ENCODE measurements at regions not wholly inside any gene's neighbourhood (a gene's known extent, or its start where the extent isn't known, plus 50 kb on each side); places are given as distances from the start of the nearest gene placed in this dataset.
"Not testable (repeated sequence)": the region's sequence is repeated elsewhere in the genome, so short reads cannot be mapped to it uniquely, and the experiment has no call there.

DNA sequence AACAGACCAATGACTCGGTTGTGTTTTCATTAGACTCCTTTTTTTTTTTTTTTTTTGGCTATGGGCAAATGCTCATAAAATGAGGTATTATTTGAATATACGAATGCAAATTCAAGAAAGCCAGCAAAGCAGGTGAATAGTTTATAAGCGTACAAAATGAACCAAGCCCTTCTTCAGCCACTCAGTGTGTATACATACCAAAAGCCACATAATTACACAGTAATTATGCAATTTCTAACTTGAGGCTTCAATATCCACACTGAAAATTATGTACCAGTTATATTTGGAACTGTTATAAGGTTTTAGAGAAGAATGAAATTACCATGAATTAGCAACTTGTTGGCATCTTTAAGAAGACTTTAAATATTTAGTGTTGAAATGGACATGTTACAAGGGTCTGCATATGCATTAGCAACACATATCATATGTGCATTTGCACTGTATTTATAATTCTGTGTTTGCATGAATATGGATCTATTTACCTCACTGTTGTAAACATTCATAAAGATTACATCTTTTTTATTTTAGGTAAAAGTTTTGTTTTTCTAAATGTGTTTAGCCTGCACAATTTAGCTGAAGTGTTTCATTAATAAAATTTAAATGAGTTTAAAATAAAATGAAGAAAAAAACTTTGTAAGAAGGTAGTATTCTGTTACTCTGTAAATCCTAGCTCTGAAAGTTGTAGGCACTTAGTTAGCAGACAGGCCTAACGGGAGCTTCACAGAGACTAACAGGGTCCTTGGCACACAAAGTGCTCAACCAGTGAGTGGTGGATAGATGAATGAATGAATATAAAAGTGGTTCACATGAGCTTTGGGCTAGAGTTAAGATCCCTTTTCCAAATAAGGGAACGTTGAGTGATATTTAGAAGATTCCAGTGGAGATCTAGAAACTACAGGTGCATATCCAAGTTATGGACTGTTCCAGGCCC lies 241.0 kb upstream of the NFIA start:
- POLR2A ChIA-PET (ENCODE audit: unreplicated experiment) = no interaction called here
- Histone ChIP-seq H3K36me3 (ENCODE audit: low read depth) (no peaks in the 10 kb centered on the region), H3K4me1 (replicated peaks; ENCODE audit: insufficient read depth) (no peaks in the 10 kb centered on the region), H3K9me2 (ENCODE audit: insufficient read depth) (no peaks in the 10 kb centered on the region), H3K4me3 (no peak overlapping the region), H3K79me2 (ENCODE audit: low read depth) (no peaks in the 10 kb centered on the region), H3K9me3 (ENCODE audit: insufficient read depth, low read depth) (no peaks in the 10 kb centered on the region), H3K27ac (no peak overlapping the region), H3K4me2 (no peak overlapping the region), H4K20me1 (ENCODE audit: insufficient read depth) (no peaks in the 10 kb centered on the region), H3K27me3 (ENCODE audit: insufficient read depth, low read depth) (no peaks in the 10 kb centered on the region), H2AFZ (no peak overlapping the region), H3F3A (ENCODE audit: insufficient read depth, low read depth) (no peaks in the 10 kb centered on the region)
- intact Hi-C loops (cut with micrococcal nuclease; ENCODE audit: unreplicated experiment) = loop anchor here (10.0 kb wide), 1 partner anchor 867 kb away; no protein-coding TSS in a partner anchor
- no TSS peak for BruUV-seq (replicated peaks)
- TF ChIP-seq EZH2 (IDR thresholded peaks at IDR 0.05; ENCODE audit: low read depth) = no peak
- CTCF ChIA-PET = no interaction called here
- DNase-seq = no peak

DNA sequence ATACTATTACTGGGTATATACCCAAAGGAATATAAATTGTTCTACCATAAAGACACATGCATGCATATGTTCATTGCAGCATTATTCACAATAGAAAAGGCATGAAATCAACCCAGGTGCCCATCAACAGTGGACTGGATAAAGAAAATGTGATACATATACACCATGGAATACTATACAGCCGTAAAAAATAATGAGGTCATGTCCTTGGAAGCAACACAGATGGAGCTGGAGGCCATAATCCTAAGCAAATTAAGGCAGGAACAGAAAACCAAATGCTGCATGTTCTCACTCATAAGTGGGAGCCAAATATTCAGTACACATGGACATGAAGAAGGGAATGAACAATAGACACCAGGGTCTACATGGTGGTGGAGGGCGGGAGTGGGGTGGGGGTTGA lies 241.9 kb upstream of the NFIA start:
- POLR2A ChIA-PET (ENCODE audit: unreplicated experiment) = not testable (repeated sequence)
- intact Hi-C loops (cut with micrococcal nuclease; ENCODE audit: unreplicated experiment) = loop anchor here (10.0 kb wide), 1 partner anchor 866 kb away; no protein-coding TSS in a partner anchor

DNA sequence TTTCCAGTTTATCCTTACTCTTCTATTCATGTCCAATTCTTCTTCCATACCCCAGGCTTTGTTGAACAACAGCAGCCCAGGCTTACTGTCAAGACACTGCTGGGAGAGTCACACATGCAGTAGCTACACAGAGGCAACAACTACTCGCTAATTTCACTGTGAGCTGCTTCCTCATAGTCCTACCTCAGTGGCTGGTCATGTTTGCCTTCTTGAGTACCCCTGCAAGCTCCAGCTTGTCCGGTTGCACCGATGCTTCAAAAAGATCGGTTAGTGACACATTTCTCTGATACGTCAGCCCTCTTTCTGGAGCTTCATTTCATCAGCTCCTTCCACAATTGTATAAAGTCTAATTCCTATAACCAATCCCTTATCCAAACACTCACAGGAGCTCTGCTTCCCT lies 246.7 kb upstream of the NFIA start:
- Histone ChIP-seq H3K9me3 (ENCODE audit: insufficient read depth, low read depth) (no peaks in the 10 kb centered on the region), H3K4me1 (replicated peaks; ENCODE audit: insufficient read depth) (no peaks in the 10 kb centered on the region), H3F3A (ENCODE audit: insufficient read depth, low read depth) (no peaks in the 10 kb centered on the region), H3K27me3 (ENCODE audit: insufficient read depth, low read depth) (no peaks in the 10 kb centered on the region), H3K27ac (no peak overlapping the region), H4K20me1 (ENCODE audit: insufficient read depth) (no peaks in the 10 kb centered on the region), H3K79me2 (ENCODE audit: low read depth) (no peaks in the 10 kb centered on the region), H3K4me2 (no peak overlapping the region), H3K9me2 (ENCODE audit: insufficient read depth) (no peaks in the 10 kb centered on the region), H3K36me3 (ENCODE audit: low read depth) (no peaks in the 10 kb centered on the region), H2AFZ (no peak overlapping the region; the same call in 1 of the 2 replicates), H3K4me3 (no peak overlapping the region)
- BruUV-seq (replicated peaks) = no TSS peak
- no peak for DNase-seq
- intact Hi-C loops (cut with micrococcal nuclease; ENCODE audit: unreplicated experiment) = no loop called here
- ChIA-PET POLR2A (ENCODE audit: unreplicated experiment) (no interaction called here), CTCF (no interaction called here)
- TF ChIP-seq EZH2 (IDR thresholded peaks at IDR 0.05; ENCODE audit: low read depth) = no peak
- TF ChIP-seq, protein P1, sequence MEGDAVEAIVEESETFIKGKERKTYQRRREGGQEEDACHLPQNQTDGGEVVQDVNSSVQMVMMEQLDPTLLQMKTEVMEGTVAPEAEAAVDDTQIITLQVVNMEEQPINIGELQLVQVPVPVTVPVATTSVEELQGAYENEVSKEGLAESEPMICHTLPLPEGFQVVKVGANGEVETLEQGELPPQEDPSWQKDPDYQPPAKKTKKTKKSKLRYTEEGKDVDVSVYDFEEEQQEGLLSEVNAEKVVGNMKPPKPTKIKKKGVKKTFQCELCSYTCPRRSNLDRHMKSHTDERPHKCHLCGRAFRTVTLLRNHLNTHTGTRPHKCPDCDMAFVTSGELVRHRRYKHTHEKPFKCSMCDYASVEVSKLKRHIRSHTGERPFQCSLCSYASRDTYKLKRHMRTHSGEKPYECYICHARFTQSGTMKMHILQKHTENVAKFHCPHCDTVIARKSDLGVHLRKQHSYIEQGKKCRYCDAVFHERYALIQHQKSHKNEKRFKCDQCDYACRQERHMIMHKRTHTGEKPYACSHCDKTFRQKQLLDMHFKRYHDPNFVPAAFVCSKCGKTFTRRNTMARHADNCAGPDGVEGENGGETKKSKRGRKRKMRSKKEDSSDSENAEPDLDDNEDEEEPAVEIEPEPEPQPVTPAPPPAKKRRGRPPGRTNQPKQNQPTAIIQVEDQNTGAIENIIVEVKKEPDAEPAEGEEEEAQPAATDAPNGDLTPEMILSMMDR (conservative IDR thresholded peaks at IDR 0.05) = no peak

More for the DNA sequence above, 241.9 kb upstream of the NFIA start:
- H3K36me3 ChIP-seq (ENCODE audit: low read depth); H3K9me3 ChIP-seq (ENCODE audit: insufficient read depth, low read depth); H2AFZ ChIP-seq; H3K9me2 ChIP-seq (ENCODE audit: insufficient read depth); H3K4me1 ChIP-seq (replicated peaks; ENCODE audit: insufficient read depth); H3K4me2 ChIP-seq; H3K79me2 ChIP-seq (ENCODE audit: low read depth); H3K4me3 ChIP-seq; H3K27me3 ChIP-seq (ENCODE audit: insufficient read depth, low read depth); DNase-seq; H3K27ac ChIP-seq; H3F3A ChIP-seq (ENCODE audit: insufficient read depth, low read depth); BruUV-seq (replicated peaks); CTCF ChIA-PET; H4K20me1 ChIP-seq (ENCODE audit: insufficient read depth): not testable (repeated sequence)

DNA sequence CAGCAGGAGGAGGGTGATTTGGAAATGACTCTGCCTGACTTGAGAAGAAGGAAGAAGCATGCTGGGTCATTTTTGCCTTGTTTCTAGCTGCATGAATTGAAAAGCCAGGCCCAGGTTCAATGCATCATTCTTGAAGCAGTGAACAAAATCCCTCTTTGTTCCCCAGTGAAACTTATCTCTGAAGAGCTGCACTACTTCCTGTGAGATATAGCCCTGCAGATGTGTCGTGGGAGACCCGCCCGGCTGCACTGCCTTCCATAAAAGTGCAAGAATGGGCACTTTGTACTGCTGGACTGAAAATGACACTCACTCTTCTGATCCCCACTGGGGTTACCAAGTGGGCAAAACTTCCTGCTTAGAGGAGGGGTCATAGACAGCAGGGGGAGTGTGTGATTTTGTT lies 249.2 kb upstream of the NFIA start:
- no peak for TF ChIP-seq EZH2 (IDR thresholded peaks at IDR 0.05; ENCODE audit: low read depth)
- TF ChIP-seq, protein P1 (conservative IDR thresholded peaks at IDR 0.05) = no peak
- no peak for DNase-seq
- no peak overlapping the region for H3K4me2 ChIP-seq
- intact Hi-C loops (cut with micrococcal nuclease; ENCODE audit: unreplicated experiment) = no loop called here
- no peaks in the 10 kb centered on the region for H3K9me3 ChIP-seq (ENCODE audit: insufficient read depth, low read depth)
- H3K4me3 ChIP-seq = no peak overlapping the region
- H3K27me3 ChIP-seq (ENCODE audit: insufficient read depth, low read depth) = no peaks in the 10 kb centered on the region
- H3K27ac ChIP-seq = no peak overlapping the region
- ChIA-PET POLR2A (ENCODE audit: unreplicated experiment) (no interaction called here), CTCF (no interaction called here)
- no peaks in the 10 kb centered on the region for H3K36me3 ChIP-seq (ENCODE audit: low read depth)
- no peaks in the 10 kb centered on the region for H3K79me2 ChIP-seq (ENCODE audit: low read depth)
- H4K20me1 ChIP-seq (ENCODE audit: insufficient read depth) = no peaks in the 10 kb centered on the region
- H3K4me1 ChIP-seq (replicated peaks; ENCODE audit: insufficient read depth) = no peaks in the 10 kb centered on the region
- no peak overlapping the region for H2AFZ ChIP-seq
- no TSS peak for BruUV-seq (replicated peaks)
- no peaks in the 10 kb centered on the region for H3K9me2 ChIP-seq (ENCODE audit: insufficient read depth)
- H3F3A ChIP-seq (ENCODE audit: insufficient read depth, low read depth) = no peaks in the 10 kb centered on the region
